ENCODE measurements at regions not wholly inside any gene's neighbourhood (a gene's known extent, or its start where the extent isn't known, plus 50 kb on each side); places are given as distances from the start of the nearest gene placed in this dataset.
"Not testable (repeated sequence)": the region's sequence is repeated elsewhere in the genome, so short reads cannot be mapped to it uniquely, and the experiment has no call there.

DNA sequence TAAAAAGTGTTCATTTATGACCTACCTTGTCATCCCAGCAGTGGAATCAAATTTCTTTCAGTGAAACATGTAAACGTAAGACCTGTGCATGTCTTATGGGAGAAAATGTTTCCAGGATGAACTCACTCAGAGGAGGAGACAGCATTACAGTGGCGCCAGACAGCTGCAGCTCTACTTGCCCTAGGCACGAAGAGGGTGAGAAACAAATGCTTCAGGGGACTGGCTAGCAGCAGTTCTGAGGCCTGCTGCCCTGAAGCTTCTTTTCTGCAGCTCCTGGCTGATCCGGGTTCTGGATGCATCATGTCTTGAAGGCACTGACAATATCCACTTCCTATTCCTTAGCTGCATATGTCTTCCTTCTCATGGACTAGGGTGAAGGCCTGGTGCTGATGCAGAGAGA is 120.2 kb downstream of the QRSL1 start:
- no peaks in the 10 kb centered on the region for H3K36me3 Mint-ChIP-seq (ENCODE audit: low read depth)
- H3K4me1 Mint-ChIP-seq (ENCODE audit: low read depth): no peaks in the 10 kb centered on the region
- peaks cover 27% of the 10 kb centered on the region for H3K27me3 Mint-ChIP-seq (ENCODE audit: low read depth)
- no peaks in the 10 kb centered on the region for H3K9me3 Mint-ChIP-seq
- DNase-seq (ENCODE audit: low spot score): no peak
- H3K27ac Mint-ChIP-seq: no peak overlapping the region
- intact Hi-C loops (cut with micrococcal nuclease): no loop called here
- H3K4me3 Mint-ChIP-seq (ENCODE audit: low read depth): no peak overlapping the region

DNA sequence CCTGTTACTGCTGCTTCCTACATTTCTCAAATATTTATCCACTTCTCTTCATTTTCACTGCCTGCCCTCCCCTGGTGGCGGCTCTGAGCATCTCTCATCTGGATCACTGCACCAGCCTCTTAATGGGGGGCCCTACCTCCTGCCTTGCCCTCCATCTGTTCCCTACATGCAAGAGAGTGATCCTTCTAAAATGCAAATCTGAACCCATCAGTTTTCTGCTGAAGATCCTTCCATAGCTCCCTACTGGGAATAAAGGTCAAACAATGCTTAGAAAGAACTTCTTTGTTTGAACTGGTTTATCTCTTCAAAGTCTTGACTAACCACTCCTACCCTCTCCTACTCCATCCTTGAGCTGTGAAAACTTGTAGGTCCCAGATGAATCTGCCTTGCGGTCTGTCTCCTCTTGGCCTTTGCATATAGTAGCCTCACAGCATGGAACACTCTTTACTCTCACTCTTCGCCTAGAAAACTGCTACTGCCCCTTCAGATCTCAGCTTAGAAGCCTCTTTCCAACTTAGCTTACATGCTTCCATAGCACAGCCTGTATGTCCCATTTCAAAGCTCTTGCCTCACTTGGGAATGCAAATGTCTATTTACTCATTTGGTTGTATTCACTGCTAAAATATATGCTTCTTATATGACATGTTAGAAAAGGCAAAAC is 119.3 kb downstream of the QRSL1 start:
- Mint-ChIP-seq H3K36me3 (ENCODE audit: low read depth) (no peaks in the 10 kb centered on the region), H3K9me3 (no peaks in the 10 kb centered on the region)

DNA sequence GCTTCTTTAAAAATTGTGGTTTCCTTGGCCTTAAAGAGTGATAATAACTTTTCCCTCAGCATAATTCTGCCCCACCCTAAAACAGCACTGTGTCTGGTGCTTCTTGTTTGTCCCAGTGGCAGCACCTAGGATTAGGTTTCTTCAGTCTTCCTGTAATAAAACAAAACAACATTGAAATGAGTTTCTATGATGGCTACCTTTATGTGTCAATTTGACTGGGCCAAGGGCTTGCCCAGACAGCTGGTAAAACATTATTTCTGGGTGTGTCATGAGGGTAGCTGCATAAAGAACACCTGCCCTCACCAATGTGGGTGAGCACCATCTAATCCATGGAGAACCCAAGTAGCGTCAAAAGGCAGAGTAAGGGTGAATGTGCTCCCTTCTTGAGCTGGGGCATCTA is 117.8 kb downstream of the QRSL1 start:
- Mint-ChIP-seq H3K27me3 (ENCODE audit: low read depth) (peaks cover 34% of the 10 kb centered on the region), H3K36me3 (ENCODE audit: low read depth) (no peaks in the 10 kb centered on the region), H3K4me3 (ENCODE audit: low read depth) (no peak overlapping the region), H3K27ac (no peak overlapping the region), H3K9me3 (no peaks in the 10 kb centered on the region), H3K4me1 (ENCODE audit: low read depth) (no peaks in the 10 kb centered on the region)
- intact Hi-C loops (cut with micrococcal nuclease): no loop called here
- no peak for DNase-seq (ENCODE audit: low spot score)

More for the DNA sequence above, 119.3 kb downstream of the QRSL1 start:
- no peak overlapping the region for H3K27ac Mint-ChIP-seq
- no peaks in the 10 kb centered on the region for H3K4me1 Mint-ChIP-seq (ENCODE audit: low read depth)
- DNase-seq (ENCODE audit: low spot score): no peak
- H3K4me3 Mint-ChIP-seq (ENCODE audit: low read depth): no peak overlapping the region
- intact Hi-C loops (cut with micrococcal nuclease): no loop called here
- H3K27me3 Mint-ChIP-seq (ENCODE audit: low read depth): peaks cover 34% of the 10 kb centered on the region

DNA sequence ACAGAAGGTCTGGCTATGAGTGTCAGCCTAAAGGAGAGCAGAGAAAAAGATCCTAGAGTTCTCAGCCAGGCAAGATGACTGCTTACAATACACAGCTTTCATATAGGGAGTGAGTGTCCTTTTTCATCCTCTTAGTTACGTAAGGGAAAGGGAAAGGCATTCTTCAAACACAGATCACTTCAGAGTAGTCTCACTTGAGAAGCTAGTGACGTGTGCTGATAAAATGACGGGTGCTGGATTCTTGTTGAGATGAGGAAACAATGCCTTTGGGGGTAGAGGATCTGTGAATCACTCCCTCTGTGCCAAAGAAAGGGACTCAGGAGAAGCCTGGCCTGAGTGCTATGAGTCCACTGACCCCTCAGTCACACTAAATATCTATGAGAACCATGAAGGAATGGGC is 117.3 kb downstream of the QRSL1 start:
- Mint-ChIP-seq H3K4me3 (ENCODE audit: low read depth) (no peak overlapping the region), H3K27me3 (ENCODE audit: low read depth) (peaks cover 34% of the 10 kb centered on the region), H3K27ac (no peak overlapping the region), H3K9me3 (no peaks in the 10 kb centered on the region), H3K4me1 (ENCODE audit: low read depth) (no peaks in the 10 kb centered on the region), H3K36me3 (ENCODE audit: low read depth) (no peaks in the 10 kb centered on the region)
- intact Hi-C loops (cut with micrococcal nuclease): no loop called here
- DNase-seq (ENCODE audit: low spot score): no peak

DNA sequence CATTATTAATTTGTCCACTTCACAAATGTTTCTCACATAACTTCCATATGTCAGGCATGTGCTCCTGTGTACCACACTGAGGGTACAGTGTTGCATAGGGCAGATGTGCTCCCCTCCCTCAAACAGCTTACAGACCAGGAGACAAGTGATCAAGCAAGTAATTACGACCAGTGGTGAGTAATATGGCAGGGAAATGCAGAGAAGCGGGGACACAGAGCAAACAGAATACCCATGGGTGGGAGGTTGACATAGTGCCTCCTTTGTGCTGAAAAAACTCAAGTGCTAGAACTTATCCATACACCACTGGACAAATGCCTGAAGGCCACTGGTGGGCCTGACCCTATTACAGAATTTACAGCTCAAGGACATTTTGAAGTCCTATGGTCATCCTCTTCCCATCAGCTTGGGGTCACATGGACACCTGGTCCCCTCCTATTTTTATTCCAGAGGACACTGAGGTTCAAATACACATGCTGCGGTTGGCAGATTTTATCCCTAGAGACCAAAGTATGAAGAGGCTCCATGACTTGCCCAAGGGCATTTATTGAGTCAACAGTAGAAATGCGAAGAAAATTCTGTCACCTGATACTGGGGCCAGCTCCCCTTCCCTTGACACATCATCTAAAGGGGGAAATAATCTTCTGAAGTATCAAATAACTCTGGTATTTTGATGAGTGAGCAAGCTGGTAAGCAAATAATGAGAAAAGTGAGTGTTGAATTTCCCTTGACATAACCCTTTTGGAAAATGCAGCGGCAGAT is 116.6 kb downstream of the QRSL1 start:
- intact Hi-C loops (cut with micrococcal nuclease): no loop called here

DNA sequence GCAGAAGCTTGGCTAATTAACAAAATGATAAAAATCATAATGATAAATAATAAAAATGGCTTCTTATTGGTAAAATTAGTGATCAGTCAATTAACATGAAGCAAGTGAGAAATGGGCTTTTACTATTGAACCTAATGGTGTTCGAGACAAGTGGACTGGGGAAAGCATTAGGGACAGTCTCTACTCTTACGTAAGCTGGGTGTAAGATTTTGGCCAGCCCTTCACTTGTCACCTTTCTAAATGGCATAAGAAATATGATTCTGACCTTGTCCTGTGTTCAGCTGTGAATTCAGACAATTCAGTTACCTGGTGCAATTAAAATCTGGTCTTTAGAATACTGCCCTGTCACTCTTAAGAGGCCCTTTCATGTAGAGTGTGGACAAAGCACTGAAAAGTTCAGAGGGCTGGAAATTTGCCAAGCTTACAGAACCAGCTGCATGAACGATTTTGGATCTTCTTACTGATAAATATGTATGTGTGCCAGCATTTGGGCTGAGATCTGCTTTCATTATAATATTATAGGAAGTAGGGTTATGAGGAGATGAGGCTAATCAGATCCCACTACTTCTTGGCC is 115.9 kb downstream of the QRSL1 start:
- H3K27me3 Mint-ChIP-seq (ENCODE audit: low read depth): peaks cover 34% of the 10 kb centered on the region
- H3K36me3 Mint-ChIP-seq (ENCODE audit: low read depth): no peaks in the 10 kb centered on the region
- H3K4me1 Mint-ChIP-seq (ENCODE audit: low read depth): no peaks in the 10 kb centered on the region
- no peak for DNase-seq (ENCODE audit: low spot score)
- intact Hi-C loops (cut with micrococcal nuclease): no loop called here
- no peak overlapping the region for H3K4me3 Mint-ChIP-seq (ENCODE audit: low read depth)
- no peaks in the 10 kb centered on the region for H3K9me3 Mint-ChIP-seq
- no peak overlapping the region for H3K27ac Mint-ChIP-seq

More for the DNA sequence above, 116.6 kb downstream of the QRSL1 start:
- H3K4me3 Mint-ChIP-seq (ENCODE audit: low read depth): no peak overlapping the region
- peaks cover 34% of the 10 kb centered on the region for H3K27me3 Mint-ChIP-seq (ENCODE audit: low read depth)
- no peaks in the 10 kb centered on the region for H3K9me3 Mint-ChIP-seq
- H3K27ac Mint-ChIP-seq: no peak overlapping the region
- H3K36me3 Mint-ChIP-seq (ENCODE audit: low read depth): no peaks in the 10 kb centered on the region
- DNase-seq (ENCODE audit: low spot score): no peak
- no peaks in the 10 kb centered on the region for H3K4me1 Mint-ChIP-seq (ENCODE audit: low read depth)

DNA sequence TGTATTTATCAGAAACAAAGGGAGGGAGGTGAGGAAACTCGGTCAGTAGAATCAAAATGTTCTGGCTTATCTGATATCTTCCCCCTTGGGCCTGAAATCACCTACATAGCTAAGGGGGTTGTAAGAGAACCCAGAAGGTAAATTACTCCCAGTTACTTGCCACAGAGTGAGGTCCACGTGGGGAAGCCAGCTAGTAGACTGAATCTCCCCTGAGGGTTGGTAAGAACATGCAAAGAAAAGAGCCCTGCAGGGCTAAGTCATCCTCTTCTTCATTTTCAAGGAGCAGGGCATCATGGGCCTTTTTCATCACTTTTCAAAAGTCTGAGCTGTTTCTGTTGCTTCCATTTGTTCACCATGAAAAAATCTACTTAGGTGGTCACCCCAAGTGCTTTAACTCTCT is 115.4 kb downstream of the QRSL1 start:
- Mint-ChIP-seq H3K27ac (no peak overlapping the region), H3K4me1 (ENCODE audit: low read depth) (no peaks in the 10 kb centered on the region), H3K4me3 (ENCODE audit: low read depth) (no peak overlapping the region), H3K9me3 (no peaks in the 10 kb centered on the region), H3K36me3 (ENCODE audit: low read depth) (no peaks in the 10 kb centered on the region), H3K27me3 (ENCODE audit: low read depth) (peaks cover 34% of the 10 kb centered on the region)
- DNase-seq (ENCODE audit: low spot score): no peak
- intact Hi-C loops (cut with micrococcal nuclease): no loop called here

DNA sequence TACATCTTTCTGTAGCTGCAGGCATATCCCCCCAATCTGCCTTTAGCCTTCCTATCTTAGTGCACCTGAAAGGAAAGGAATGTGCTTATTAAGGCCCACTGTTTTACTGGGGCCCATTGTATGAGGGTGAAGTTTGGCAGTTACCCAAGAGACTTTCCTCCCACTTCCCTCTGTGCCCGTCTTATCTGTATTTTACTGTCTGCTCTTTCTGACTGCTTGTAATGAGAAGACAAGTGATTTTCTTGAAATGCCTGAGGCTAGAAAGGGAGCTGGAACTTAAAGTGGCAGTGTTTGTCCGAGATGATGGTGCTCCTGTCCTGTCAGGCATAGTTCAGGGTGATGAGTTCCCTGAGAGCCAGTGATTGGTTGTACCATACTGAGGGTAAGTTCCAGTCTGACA is 114.7 kb downstream of the QRSL1 start:
- H3K4me1 Mint-ChIP-seq (ENCODE audit: low read depth); H3K27ac Mint-ChIP-seq; H3K36me3 Mint-ChIP-seq (ENCODE audit: low read depth); DNase-seq (ENCODE audit: low spot score); intact Hi-C loops (cut with micrococcal nuclease); H3K4me3 Mint-ChIP-seq (ENCODE audit: low read depth); H3K9me3 Mint-ChIP-seq: not testable (repeated sequence)
- H3K27me3 Mint-ChIP-seq (ENCODE audit: low read depth): peaks cover 34% of the 10 kb centered on the region

DNA sequence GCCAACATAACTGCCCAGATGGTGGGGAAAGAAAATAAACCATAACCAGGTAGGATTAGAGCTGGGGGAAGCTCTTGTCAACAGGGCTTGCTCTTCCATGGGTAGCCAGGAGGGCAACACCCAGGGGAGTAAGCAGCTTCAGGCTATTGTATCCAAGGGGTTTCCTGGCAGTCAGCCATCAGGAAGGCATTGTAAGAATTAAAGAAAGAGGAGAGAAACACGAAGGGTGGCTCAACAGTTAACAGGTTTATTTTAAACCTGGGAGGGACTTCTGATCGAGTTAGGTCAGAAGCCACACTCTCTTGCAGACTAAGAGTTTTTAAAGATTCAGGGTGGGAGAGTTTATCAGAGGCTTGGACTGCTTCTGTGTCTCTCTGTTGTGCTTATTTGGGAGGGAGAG is 114.2 kb downstream of the QRSL1 start:
- intact Hi-C loops (cut with micrococcal nuclease): no loop called here
- no peak overlapping the region for H3K4me3 Mint-ChIP-seq (ENCODE audit: low read depth)
- no peaks in the 10 kb centered on the region for H3K4me1 Mint-ChIP-seq (ENCODE audit: low read depth)
- H3K27me3 Mint-ChIP-seq (ENCODE audit: low read depth): peaks cover 30% of the 10 kb centered on the region
- H3K27ac Mint-ChIP-seq: no peak overlapping the region
- no peaks in the 10 kb centered on the region for H3K36me3 Mint-ChIP-seq (ENCODE audit: low read depth)
- no peaks in the 10 kb centered on the region for H3K9me3 Mint-ChIP-seq
- no peak for DNase-seq (ENCODE audit: low spot score)

DNA sequence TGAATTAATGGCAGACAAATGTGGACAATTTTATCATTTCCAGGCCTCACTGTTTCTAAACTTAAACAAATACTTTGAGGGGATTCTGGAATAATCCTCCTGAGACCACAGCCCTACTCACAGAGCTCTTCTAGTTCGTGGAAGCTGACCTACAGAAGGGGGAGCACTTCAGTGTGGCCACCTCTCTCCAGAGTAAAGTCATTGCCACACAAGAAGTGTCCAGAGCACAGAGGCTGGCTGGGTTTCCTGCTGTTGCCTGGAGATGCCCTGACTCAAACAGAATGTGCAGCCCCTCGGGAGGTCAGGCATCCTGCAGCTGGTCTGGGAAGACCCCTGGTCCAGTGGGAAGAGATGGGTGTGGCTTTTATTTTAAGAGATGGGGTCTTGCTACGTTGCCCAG is 110.9 kb downstream of the QRSL1 start:
- no peaks in the 10 kb centered on the region for H3K9me3 Mint-ChIP-seq
- no peaks in the 10 kb centered on the region for H3K4me1 Mint-ChIP-seq (ENCODE audit: low read depth)
- intact Hi-C loops (cut with micrococcal nuclease): no loop called here
- no peak overlapping the region for H3K4me3 Mint-ChIP-seq (ENCODE audit: low read depth)
- peaks cover 32% of the 10 kb centered on the region for H3K27me3 Mint-ChIP-seq (ENCODE audit: low read depth)
- no peak for DNase-seq (ENCODE audit: low spot score)
- H3K36me3 Mint-ChIP-seq (ENCODE audit: low read depth): no peaks in the 10 kb centered on the region
- H3K27ac Mint-ChIP-seq: no peak overlapping the region

DNA sequence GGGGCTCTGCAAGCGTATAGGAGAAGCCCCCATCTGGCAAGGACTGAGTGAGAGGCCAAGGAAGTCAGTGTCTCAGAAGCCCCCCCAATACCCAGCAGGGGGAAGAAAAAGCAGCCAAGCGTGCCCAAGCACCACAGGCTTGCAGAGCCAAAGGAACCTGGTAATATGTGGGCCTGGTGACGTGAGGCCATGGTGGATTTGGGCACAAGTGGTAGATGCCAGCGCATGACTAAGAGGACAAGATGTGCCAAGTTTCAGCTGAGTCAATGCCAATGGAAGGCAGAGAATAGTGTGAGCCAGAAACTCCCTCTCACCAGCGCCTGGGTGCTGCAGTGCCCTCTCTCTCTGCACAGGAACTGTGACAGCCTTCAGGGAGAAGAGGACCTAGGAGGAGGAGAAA is 110.0 kb downstream of the QRSL1 start:
- intact Hi-C loops (cut with micrococcal nuclease): no loop called here
- DNase-seq (ENCODE audit: low spot score): no peak
- Mint-ChIP-seq H3K4me3 (ENCODE audit: low read depth) (no peak overlapping the region), H3K27ac (no peak overlapping the region), H3K9me3 (no peaks in the 10 kb centered on the region), H3K4me1 (ENCODE audit: low read depth) (no peaks in the 10 kb centered on the region), H3K27me3 (ENCODE audit: low read depth) (peaks cover 33% of the 10 kb centered on the region), H3K36me3 (ENCODE audit: low read depth) (no peaks in the 10 kb centered on the region)

DNA sequence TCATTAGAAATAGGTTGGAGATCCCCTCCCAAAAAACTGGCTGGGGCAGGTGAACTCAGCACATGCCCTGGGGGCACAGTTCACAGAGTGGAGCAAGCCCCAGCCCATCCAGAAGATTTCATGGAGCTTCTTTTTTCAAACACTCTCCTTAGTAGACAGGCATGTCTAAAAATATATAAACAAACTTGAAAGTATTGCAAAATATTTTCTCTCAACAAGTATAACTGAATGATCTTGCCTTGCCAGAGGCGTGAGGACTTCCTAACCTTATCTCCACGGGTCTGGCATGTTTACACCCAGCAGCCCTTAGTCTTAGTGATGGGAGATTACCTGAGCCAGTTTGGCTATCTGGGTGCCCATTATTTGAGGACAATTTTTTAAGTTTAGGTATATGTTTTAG is 107.1 kb downstream of the QRSL1 start:
- no peak for DNase-seq (ENCODE audit: low spot score)
- H3K4me1 Mint-ChIP-seq (ENCODE audit: low read depth): no peaks in the 10 kb centered on the region
- intact Hi-C loops (cut with micrococcal nuclease): no loop called here
- no peaks in the 10 kb centered on the region for H3K36me3 Mint-ChIP-seq (ENCODE audit: low read depth)
- no peak overlapping the region for H3K4me3 Mint-ChIP-seq (ENCODE audit: low read depth)
- H3K9me3 Mint-ChIP-seq: no peaks in the 10 kb centered on the region
- no peak overlapping the region for H3K27ac Mint-ChIP-seq
- peaks cover 34% of the 10 kb centered on the region for H3K27me3 Mint-ChIP-seq (ENCODE audit: low read depth)

DNA sequence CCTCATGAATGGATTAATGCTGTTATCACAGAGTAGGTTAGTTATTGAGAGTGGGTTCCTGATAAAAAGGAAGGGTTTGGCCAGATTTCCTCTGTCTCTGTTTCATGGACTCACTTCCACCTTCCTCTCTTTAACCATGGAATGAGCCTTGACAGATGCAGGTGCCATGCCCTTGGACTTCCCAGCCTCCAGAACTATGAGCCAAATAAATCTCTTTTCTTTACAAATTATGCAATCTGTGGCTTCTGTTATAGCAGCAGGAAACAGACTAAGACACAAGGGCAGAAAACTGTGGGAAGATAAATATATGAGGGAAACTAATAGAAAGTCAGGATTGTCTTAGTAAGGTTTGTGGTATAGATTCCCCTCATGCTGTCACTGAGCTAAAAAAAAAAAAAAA is 106.5 kb downstream of the QRSL1 start:
- no peak overlapping the region for H3K4me3 Mint-ChIP-seq (ENCODE audit: low read depth)
- intact Hi-C loops (cut with micrococcal nuclease): no loop called here
- H3K36me3 Mint-ChIP-seq (ENCODE audit: low read depth): no peaks in the 10 kb centered on the region
- no peak overlapping the region for H3K27ac Mint-ChIP-seq
- no peaks in the 10 kb centered on the region for H3K4me1 Mint-ChIP-seq (ENCODE audit: low read depth)
- no peak for DNase-seq (ENCODE audit: low spot score)
- no peaks in the 10 kb centered on the region for H3K9me3 Mint-ChIP-seq
- peaks cover 34% of the 10 kb centered on the region for H3K27me3 Mint-ChIP-seq (ENCODE audit: low read depth)
